ENCODE measurements at regions not wholly inside any gene's neighbourhood (a gene's known extent, or its start where the extent isn't known, plus 50 kb on each side); places are given as distances from the start of the nearest gene placed in this dataset.

DNA sequence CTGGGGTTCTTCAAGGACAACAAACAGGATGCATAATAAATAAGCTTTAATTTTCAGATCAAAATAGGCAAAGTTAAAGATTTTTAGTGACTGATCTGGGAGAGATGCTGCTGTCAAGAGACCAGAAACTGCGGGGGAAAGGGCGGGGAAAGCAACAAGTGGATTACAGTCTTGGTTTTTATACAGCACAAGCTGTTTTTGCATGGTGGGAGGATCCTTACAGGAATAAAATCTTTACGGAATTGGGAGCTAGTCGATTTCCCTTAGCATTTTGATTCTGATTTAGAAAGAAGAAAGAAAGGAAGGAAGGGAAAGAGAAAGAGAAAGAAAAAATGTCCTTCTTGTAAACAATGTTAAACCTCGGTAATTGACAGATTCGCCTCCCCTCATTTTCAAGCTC, 242.3 kb upstream of the SP8 start:
- no peak for DNase-seq (ENCODE audit: low read depth)

DNA sequence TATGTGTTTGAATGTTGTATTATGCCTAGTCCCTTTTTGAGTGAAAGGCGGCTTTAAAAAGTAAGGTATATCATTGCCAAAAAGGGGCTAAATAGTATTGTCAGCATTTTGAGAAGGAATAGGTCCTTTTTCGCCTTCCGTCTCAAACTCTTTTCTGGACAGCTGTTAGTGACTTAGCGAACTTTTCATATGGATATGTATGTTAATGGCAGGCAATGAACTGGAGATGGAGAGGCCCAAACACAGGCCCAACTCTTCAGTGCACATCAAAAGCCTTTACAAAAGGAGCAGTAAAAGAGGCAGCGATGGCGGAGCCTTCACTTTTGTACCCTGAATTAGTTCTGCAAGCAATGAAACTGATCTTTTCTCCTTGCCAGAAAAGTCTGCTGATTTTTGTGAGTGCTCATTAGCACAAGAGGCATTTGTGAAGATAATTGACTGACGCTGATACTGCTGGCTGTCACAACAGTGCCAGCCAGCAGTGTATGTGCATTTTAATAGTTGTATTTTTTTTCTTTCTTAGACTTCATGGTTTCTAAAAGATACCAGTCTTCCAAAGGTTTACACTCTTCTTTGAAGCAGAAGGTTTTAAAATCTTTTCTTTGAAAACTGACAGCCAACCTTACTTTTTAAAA, 243.7 kb upstream of the SP8 start:
- no peak for DNase-seq (ENCODE audit: low read depth)

DNA sequence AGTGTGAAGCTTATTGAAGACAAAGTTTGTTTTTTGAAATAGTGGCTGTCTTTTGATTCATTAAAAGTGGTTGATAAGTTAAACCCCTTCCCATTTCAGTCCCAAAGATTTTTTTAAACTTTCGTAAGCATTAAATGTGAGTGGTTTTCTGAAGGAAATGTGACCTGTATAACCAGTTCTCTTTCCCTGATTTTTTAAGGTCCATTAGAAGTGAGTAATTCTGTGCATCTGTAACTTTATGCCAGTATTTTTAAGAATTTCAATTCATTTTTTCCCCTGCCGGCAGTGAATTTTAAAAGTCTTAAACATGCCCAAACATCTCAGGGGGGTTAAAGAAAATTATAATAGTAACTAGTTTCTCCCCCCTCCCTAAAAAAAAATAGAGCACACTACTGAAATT, 254.6 kb upstream of the SP8 start:
- DNase-seq (ENCODE audit: low read depth) = no peak

DNA sequence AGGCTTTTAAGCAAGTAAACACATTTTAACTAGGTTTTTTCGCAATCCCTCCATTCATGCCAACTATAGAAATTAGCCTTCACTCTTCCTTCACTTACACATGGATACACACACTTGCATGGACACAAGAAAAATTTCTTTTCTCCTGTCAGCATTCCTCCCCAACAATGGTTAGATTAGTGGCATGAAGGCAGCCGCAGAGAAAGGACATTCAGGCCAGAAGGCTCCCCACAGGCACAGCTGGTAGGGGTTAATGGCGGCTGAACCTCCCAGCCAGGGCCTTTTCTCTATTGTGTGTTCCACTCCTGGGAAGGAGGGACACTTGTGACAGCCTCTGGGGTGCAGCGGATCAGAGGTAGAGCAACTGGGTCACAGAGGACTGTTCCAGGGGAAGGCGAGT, 255.0 kb upstream of the SP8 start:
- DNase-seq (ENCODE audit: low read depth) = no peak

DNA sequence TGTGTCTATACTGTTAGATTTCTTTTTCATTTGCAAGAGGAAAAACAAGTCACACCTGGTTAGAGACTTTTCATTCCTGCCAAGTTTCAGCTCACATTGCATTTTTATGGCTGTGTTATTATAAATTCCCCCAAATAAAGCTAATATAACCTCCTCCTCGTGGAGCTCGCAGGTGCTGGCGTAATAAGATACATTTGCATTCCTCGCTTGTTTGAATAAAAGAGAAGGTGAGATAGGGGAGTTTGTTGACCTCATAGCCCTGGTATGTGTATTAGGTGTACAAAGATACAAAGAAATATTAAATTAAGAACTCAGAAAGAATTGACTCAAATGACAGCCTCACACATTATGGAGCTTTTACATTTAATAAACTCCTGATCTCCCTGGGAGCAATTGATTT, 257.7 kb upstream of the SP8 start:
- no peak for DNase-seq (ENCODE audit: low read depth)

DNA sequence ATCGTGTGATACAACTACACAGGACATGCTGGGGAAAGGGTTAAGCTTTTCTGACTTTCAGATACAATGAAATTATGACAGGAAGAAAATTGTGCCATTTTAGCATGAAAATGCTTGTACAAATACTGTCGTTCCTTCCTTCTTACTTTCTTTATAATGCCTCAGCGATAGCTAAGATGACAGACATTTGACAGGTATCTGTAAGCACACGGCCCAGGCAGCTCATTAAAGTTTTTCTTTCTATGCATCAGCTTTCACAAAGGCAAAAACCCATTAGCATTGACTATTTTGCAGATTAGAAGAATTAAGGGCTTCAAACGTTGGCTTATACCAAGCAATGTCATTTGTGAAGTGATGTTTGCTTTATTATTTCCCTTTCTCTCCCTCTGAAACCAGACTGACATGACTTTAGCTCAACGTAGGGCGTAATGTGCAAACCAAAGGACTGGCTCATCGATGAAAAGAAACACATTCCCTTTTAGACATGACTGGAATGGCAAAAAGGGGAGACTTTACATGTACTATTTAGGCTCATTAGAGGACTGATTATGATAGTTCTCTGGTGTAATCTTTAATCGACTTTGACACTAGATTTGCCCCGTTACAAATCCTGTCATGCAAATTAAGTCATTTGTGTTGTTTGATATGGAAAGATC, 258.4 kb upstream of the SP8 start:
- DNase-seq (ENCODE audit: low read depth) = no peak

DNA sequence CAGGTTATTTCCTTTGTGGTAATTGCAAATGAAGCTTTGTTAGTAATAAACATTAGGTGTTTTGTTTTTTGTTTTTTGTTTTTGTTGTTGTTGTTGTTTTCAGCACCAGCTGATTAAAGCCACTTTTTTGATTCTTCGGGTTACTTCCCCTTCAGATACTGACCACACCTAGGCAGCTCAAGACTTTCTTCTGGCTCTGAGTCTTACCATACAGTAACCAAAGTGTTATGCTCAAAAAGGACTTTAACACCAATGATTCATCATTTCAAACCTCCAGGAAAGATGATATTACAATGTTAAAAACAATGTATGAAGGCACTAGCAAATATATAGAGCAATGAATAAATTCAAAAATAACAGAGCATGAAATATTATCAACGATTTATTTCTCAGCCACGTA, 265.2 kb upstream of the SP8 start:
- no peak for DNase-seq (ENCODE audit: low read depth)

DNA sequence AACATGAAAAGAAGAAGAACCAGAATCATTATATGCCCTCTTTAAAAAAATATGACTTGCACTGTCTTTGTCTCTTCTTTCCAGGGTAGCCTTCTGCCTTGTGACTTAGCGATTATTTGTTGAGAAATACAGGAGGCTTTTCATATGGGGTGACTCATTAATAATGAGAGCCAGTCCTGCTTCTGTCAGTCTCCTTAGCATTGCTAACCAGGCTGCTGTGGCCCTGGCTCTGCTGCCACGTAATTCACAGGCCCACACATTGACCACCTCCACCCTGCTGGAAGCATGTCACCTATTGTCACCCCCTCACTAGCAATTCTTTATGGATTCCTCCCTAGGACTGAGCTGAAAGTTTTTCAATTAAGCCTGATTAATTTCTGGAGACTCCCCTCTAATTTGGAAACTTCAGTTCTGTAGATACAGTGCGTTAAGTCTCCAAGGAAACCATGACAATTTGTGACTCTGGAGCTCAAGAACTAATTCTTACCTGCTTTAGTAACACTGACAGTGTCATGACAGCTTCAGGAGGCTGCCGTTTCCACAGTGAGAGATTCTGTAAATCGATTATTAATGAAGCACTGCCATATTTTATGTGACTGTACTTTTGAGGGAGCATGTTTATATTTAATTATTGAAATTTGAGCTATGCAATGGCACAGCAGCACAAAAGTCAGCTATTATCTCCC, 267.9 kb upstream of the SP8 start:
- no peak for DNase-seq (ENCODE audit: low read depth)

DNA sequence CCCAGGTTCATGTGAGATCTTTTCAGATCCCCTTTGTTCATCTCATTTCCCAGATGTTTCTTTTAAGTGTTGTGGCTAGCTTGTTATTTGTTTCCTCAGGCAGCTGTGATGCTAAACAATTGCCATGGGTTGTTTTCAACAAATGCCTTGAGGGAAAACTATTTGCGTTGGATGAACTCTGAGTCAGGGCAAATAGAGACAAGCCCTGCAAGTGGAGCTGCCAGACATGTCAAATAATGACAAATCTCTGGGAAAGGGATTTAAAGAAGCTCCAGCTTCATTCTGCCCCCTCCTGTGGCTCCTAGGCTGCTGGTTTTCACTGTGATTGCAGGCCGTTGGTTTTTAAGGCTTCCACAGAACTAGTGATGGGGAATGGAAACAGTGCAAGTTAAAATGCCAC, 272.4 kb upstream of the SP8 start:
- DNase-seq (ENCODE audit: low read depth) = no peak

DNA sequence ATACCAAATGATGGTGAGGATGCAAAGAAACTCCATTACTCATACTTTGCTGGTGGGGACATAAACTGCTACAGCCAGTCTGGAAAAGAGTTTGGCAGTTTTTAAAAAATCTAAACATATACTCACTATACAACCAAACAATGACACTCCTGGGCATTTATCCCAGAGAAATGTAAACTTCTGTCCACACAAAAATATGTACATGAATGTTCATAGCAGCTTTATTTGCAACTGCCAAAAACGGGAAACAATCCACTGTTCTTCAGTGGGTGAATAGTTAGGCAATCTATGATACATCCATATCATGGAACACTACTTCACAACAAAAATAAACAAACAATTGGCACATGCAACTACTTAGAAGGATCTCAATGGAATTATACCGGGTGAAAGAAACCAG, 276.4 kb upstream of the SP8 start:
- no peak for DNase-seq (ENCODE audit: low read depth)

DNA sequence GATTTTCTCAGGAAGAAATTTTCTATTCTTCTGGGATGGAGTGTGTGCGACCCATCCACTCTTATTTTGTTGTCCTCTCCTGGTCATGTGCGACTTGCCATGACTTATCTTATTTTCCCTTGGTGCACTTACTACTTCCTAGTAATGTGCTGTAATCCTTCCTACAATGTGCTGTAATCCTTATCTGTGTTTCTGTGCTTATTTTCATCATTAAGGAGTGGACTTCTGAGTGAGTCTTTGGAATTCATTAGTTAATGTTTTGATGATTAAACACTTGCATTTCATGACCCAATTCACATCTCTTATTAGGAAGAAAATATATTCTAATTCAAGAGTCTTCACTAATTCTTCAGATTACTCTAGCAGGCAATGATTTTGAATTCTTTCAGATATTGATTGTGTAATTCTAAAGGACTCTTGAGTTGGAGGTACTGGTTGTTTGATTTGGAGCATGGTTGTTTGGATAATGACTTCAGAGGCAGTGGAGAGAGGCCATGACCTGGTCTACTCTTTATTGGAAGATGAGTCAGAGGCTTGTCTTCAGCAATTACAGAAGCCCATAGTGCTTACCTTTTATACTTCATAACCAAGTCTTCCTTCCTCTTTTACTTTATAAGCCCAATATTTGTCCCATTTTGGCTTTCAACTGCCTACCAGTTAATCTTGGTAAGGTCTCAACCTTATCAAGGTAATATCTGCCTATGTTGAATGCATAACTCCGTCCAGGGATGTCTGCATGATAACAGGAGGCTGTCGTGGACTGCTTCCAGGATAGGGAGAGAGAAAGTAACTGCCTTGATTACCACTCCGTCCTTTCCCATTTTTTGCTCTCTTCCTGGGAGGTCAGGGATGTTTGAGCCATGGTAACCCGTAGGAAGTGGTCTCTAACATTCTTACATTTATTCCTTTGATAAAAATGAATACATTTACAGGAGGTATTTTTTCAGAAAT, 278.3 kb upstream of the SP8 start:
- DNase-seq (ENCODE audit: low read depth) = no peak

DNA sequence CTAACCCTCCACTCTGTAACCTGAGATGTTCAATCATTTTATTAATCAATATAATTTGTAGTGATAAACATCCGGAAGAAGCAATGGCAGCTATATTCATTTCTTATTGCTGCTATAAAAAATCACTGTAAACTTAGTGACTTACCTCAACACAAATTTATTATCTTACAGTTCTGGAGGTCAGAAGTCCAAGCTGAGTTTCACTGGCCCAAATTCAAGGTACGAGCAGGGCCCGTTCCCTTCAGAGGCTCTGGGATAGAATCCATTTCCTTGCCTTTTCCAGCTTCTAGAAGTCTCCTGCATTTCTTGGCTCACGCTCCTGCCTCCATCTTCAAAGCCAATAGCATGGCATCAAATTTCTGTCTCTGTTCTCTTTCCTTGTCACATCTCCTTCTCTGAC, 279.5 kb upstream of the SP8 start:
- DNase-seq (ENCODE audit: low read depth) = no peak

DNA sequence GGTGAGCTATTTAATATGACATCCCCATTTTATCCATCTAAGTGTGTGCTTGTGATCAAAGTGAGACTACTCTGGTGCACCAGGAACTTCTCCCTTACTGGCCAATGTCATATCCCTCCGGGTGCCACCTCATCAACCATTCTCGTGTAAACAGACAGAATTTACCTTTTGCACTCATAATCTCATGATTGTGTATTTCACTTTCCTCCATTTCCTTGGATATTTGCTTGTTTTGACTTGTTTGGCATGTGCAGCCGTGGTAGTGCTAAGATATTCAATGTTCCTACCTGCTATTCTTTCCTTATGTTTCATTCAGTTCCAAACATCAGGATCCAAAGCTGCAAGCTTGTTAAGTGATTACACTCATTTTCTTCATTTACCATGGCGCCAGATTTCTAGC, 280.5 kb upstream of the SP8 start:
- DNase-seq (ENCODE audit: low read depth) = no peak

DNA sequence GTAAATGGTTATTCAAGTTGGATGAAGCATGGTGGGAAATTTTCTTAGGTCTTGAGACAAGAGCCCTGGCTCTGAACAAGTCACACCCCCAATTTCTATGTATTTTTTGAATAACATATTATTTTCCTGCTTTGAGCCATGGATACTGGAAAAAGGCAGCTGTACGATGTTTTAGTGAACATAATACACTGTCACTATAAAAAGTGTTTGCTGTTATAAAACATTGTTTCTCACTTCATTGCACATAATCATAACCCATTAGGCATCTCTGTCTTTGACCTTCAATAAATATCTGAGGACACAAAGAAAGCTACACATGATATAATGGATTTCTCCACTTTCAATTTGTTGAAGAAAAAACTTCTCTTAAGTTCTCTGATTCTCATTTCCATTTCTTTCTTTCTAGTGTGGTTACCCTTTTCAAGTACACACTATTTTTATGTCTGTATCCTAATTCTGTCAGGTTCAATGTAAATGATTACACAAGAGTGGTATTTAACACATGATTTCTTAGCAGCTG, 283.9 kb upstream of the SP8 start:
- DNase-seq (ENCODE audit: low read depth) = no peak

DNA sequence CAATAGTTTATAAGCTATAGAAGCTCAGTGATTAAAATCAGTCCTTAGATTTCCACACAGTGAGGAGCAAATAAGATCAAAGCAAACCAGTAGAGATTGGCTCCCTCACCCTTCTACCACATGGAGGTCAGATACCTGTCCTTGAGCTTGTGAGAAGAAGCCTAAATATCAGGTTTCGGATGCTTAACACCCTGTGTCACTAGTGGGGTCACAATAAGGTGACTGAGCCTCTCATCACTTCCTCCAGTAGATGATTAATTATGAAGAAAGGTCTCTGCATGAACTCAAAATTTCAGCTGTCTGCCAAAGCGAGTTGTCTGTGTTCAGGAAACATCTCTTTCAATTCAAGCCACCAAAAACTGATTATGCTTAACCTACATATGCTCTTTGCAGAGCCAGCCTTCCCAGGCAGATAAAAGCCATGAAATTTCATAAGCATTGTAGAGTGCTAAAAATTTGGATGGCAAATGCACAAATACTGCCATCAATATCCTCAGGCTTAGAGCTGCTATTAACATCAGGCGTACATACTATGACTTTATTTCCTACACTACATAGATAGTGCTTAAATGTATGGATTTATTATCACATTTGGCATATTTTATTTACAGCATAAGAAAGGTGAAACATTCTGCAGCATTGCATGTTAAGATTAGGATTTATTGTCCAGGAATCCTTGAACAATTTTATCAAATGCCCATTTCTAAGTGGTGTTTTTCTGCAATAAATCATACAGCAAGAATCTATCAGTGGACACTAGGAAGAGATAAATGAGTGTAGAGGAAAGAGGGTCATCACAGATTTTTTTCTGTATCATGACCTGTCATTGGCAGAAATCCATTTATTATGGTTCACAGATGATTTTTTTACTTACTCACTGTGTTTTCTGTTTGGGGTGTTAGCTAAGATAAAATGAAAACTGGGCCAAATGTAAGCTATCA, 285.1 kb upstream of the SP8 start:
- no peak for DNase-seq (ENCODE audit: low read depth)

DNA sequence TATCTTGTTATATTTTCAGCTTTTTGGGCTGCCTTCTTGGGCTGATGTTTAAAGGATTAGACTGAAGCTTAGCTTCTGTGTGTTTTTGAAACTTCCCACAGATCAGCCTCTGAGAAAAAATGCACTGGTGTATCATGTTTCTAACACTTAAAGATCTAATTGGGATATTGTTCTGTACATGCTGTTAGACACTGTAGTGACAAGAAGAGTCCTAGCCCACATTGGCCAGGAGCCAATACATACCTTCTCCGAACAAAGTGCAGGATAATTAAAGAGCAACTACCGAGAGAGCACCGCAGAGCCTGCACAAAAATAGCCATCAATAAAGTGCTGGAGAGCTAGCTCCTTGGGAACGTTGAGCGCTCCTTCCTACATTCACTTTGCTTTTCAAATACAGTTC, 289.4 kb upstream of the SP8 start:
- no peak for DNase-seq (ENCODE audit: low read depth)

DNA sequence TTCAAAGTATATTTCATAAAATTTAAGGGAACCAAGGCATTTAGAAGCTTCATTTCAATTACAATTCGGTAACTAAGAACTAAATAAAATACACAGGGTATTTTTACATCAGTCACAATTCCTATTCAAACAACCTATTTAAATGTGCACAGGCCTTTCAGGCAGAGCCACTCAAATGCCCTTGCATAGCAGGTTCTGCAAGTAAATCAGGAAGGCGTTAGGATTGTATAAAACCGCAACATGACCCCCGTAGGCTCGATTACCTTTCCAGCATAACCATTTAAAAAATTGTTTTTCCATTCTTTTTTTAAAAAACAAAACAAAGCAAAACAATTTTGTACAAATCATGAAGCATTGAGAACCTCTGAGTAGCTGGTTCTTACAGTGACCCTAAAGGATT, 289.9 kb upstream of the SP8 start:
- no peak for DNase-seq (ENCODE audit: low read depth)

DNA sequence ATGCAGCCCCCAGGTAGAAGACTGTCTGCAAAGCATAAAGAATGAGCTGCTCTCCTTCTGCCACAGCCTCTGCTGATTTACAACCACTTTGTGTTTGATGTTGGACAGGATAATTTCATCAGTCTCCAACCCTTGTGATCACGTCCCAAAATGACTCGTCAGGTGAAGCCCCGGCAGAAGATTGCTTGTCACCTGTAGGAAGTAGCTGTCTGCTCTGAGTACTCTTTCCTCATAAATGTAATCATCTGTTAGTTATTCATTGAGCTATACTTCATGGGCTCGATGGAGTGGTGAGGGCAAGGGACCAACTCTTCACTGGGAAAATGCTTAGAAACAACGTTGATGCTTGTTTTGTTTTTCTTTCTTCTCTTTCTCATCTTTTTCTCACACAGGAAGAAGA, 290.9 kb upstream of the SP8 start:
- no peak for DNase-seq (ENCODE audit: low read depth)

DNA sequence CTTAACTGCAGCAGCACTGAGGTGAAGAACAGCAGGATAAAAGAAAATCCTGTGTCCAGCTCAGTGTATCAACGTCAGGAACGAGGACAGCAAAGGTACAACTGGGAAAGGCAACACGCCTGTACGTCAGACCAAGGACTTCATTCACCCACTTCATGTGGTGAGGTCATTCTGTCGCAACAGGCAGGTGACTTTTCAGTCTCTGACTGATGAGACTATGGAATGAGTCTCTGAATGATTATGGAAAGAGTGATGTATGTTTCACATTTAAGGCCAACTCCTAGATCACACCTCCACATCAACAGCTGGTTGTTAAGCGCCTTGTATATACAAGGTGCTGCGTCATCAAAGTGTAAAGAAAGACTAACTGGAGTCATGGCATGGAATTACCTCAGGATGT, 297.6 kb upstream of the SP8 start:
- DNase-seq (ENCODE audit: low read depth) = no peak

DNA sequence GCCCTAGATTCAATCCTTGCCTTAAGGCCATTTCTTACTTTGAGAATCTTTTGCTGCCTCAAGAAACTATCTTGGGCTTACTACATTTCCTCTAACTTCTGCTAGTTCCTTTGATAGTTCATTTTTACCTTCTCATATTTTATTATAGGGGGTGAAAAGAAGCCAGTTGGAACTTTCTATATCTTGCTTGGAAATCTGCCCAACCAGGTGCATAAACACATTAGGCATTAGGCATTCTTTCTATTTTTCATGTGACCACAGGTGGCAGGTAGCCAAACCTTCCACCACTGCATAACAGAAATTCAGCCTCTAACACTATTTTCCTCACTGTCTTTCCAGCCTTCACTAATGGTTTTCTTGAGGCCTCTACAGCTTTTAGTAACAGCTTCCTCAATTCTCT, 300.0 kb upstream of the SP8 start:
- no peak for DNase-seq (ENCODE audit: low read depth)

DNA sequence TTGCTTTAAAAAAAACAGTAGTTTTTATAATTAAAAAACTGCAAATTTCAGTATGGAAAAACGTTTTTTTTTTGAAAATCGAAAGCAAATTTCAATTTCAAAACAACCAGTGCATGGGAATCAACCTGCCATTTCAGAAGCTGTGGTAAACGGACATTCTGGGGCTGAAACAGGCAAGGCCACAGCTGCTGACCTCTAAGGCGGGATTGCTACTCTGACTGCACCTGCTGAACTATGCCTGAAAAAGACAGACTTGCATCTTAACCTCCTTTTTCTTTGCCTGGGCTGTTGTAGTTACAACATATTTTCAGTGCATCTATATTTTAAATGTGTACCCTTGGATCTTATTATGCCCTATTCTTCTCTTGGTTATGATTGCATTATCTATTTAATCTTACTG, 303.0 kb upstream of the SP8 start:
- DNase-seq (ENCODE audit: low read depth) = no peak

All from activated T-helper 1 cell treated with Interleukin-2 at 50 U/mL for 16 hours (primary cell).